NCI-H1105 (cell line): ENCODE measurements at regions not wholly inside any gene's neighbourhood (a gene's known extent, or its start where the extent isn't known, plus 50 kb on each side); places are given as distances from the start of the nearest gene placed in this dataset.
A peak's percentile ranks its signal among the peaks of the same experiment; 100 is the strongest.
"Not testable (repeated sequence)": the region's sequence is repeated elsewhere in the genome, so short reads cannot be mapped to it uniquely, and the experiment has no call there.

Experiments used
- DNase-seq: peaks from one replicate; lab custom pipeline; 2025; lab: John Stamatoyannopoulos, UW

DNA sequence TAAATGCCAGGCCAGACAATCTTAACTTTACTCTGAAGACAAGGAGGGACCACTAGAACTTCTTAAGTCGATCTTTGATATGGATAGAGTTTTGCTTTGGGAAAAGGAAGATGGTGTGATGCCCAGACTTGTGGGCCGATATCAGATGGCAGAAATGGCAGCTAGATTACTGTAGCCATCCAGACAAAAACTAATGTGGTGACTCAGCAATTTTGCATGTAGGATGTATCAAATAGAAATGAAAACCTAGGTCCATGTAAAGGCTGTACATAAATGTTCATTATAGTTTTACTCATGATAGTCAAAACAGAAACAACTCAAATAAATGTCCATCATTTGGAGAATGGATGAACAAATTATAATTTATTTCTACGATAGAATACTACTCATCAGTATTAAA is 121.5 kb downstream of the APIP start:
- no peak for DNase-seq

DNA sequence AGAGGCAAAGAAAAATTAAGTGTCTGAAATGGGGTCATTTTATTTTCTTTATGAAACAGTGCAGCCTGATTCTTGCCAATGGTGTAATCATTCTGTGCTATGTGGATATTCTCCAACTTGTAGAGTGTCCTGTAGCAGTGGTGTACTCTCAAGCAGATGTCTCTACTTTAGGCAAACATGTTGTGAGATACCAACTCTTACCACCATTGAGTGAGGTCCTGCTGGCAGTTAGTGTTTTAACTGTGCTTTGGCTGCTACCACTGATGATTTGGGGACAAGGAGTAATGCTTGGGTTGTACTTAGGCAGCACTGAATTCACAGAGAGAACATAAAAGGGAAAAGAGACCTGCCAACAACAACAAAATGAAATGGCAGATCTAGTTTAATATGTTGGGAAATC is 122.5 kb downstream of the APIP start:
- no peak for DNase-seq

DNA sequence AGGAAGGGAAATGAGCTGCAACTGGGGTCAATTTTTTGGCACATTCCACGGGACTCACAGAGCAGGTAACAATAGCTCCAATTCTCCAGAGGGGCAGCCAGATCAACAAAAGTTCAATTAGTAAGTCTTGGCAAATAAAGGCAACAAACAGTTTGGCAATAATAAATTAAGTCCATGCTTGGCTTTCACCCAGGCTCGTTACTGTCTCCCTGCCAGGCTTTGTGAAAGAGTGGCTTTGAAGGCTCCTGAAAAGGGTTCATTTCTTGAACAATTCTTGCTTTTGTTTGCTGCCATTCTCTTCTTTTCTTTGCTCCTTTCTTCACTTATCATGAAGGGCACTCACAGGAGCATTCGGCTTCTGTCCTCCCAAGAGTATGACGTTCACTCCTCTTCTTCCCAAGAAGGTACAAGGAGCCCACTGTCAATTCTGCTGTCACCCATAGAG is 123.3 kb downstream of the APIP start:
- DNase-seq = peak; percentile 37

DNA sequence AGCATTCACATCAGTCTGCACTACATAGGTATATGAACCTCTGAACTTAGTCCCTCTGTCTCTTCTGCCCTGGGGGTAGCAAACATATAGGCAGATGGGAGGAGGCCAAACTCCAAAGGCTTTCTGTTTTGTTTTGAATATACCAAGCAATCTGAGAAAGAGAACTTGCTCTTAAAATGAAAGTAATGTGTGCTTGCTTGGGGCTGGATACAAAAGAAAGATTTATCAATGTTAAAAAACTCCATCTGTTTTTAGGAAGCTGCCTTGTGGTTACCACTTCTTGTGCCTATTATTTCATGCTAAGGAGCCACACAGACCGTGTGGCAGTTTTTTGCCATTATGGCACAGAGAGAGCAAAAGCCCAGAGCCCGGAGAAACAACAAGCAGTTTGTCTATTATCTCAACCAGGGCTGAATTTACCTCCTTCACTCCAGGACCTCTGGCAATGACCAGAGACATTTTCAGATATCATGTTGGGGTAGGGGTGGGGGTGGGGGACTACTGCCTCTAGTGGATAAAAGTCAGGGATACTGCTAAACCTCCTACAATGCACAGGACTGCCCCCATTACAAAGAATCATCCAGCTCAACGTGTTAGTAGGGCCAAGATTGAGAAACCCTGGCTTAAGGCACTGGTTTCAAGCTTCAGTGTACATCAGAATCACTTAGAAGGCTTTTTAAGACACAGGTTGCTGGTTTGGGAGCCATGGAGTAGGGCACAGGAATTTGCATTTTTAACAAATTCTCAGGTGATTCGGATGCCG is 124.2 kb downstream of the APIP start:
- DNase-seq = no peak

DNA sequence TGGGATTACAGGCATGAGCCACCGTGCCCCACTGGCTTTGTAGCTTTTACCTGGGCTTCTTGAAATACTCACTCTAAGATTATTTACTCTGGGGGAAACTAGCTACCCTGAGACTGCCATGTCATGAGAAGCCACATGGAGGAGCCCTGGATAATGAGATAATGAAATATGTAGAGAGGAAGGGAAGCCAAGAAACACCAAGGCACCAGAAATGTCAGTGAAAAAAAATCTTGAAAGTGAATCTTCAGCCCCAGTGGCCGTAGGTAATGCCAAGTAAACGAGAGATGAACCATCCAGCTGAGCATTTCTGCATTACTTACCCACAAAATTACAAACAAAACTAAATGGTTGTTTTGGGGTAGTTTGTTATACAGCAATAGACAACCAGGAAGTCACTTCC is 125.6 kb downstream of the APIP start:
- no peak for DNase-seq

GRCh38 chr11:34789196-34789834 is 126.9 kb downstream of the APIP start:
- peak; percentile 80 for DNase-seq

- DNase-seq = no peak
Observed at GRCh38 chr11:34788642-34789041, 127.5 kb downstream of the APIP start.

DNA sequence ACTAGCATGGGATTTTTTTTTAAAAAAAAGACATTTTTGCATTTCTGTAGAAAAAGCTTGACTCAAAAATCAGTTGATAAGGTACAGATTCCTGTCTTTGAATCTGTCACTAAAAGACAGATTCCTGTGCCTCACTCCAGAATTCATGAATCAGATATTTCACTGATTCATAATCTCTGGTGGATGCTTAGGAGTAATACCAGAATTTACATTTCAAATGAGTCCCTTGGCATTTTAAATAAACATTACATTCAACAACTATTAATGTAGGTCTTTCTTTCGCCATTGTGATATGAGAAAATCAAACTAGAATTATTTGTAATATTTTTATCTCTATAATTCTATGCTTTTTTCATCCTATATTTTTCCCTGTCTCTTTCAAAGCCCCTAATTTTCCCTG is 128.3 kb downstream of the APIP start:
- no peak for DNase-seq

DNA sequence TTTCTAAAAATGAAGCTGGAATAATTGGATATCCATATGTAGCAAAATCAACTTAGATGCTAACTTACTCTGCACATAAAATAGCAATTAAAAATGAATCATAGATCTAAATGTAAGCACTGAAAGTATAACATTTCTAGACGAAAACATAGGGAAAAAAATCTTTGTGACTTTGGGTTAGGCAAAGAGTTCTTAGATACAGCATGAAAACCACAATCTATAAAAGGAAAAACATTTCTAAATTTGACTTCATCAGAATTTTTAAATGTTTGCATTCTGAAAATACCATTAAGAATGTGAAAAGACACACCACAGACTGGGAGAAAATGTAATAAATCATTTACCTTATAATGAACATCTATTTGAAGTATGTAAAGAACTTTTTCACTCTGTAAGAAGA is 128.8 kb downstream of the APIP start:
- DNase-seq = no peak

DNA sequence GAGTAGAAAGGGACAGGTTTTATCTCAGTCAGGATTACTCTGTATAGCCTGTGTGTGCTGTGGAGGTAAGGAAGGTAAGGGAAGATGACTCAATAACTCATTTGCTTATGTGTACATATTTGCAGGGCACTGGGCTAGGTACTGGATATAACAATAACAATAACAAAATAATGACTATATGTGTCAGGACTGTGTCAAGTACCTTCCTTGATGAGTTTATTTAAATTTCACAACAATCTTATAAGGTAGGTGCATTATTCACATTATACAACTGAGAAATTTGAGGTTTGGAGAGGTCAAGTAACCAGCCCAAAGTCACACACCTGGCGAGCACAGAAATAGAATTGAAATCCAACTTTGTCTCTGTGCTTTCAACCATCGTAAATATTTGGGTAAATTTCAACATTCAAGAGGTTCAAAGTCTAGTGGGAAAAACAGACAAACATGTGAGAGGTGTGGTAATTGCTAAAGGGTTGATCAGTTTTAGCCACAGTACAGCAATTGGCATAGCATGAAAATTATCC is 131.8 kb downstream of the APIP start:
- DNase-seq = no peak

GRCh38 chr11:34783816-34784317 is 132.3 kb downstream of the APIP start:
- DNase-seq = no peak

GRCh38 chr11:34781826-34782225 is 134.4 kb downstream of the APIP start:
- not testable (repeated sequence) for DNase-seq

GRCh38 chr11:34775417-34775888 is 140.7 kb downstream of the APIP start:
- no peak for DNase-seq

GRCh38 chr11:34774604-34775003 is 141.6 kb downstream of the APIP start:
- DNase-seq = no peak

DNA sequence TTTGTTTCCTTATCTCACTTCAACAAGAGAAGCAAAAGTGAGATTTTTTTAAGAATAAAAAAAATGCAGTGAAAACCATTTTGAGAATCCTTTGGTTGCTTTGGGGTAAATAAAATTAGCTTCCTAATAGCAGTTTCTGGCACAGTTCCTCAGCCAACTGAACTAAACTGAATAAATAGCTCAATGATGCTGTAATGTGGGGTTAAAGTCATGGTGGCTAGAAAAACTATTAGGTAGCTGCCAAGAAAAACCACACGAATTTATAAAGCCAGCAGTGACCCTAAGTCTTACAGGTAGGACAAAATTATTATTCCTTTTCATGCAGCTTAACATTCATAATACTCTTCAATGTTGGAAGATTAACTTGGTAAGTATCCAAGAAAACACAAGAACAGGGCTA is 142.4 kb downstream of the APIP start:
- no peak for DNase-seq

DNA sequence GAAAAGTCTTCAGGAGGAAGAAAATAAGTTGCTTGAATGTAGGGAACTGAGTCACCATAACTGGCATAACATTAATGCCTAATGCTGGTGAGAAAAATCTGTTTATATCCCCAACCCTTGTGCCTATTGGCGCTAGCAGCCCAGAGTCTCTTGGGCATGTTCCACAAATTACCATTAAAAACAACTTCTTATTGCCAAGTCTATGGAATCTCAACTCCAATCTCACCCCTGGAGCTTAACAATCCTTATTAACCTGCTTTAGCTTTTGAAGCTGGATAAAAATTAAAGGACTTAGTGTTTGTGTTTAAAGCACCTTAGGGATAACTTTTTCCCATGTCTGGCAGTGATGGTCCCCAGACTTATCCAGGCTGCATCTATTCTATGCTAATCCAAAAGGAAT is 143.0 kb downstream of the APIP start:
- DNase-seq = no peak

DNA sequence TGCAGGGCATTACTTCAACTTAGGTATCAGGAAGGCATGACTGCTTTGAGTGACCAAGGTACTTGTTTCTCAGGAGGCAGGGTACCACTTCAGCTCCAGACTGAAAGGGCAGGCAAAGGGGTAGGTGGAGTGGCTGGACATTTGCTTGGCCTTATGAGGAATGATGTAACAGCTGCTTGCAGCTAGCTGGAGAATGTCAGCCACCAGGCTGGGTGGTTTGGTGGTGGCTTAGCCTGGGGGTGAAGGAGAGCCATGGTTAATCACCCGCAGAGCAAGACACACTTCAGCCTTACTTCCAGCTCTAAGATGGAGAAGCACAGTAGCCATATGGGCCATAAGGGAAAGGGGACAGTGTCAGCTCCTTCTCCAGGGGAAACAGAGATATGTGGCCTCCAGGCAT is 146.1 kb downstream of the APIP start:
- no peak for DNase-seq

GRCh38 chr11:34769224-34769623 is 147.0 kb downstream of the APIP start:
- DNase-seq = no peak

DNA sequence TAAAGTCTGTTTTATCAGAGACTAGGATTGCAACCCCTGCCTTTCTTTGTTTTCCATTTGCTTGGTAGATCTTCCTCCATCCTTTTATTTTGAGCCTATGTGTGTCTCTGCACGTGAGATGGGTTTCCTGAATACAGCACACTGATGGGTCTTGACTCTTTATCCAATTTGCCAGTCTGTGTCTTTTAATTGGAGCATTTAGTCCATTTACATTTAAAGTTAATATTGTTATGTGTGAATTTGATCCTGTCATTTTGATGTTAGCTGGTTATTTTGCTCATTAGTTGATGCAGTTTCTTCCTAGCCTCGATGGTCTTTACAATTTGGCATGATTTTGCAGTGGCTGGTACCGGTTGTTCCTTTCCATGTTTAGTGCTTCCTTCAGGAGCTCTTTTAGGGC is 141.7 kb downstream of the EHF start:
- not testable (repeated sequence) for DNase-seq

DNA sequence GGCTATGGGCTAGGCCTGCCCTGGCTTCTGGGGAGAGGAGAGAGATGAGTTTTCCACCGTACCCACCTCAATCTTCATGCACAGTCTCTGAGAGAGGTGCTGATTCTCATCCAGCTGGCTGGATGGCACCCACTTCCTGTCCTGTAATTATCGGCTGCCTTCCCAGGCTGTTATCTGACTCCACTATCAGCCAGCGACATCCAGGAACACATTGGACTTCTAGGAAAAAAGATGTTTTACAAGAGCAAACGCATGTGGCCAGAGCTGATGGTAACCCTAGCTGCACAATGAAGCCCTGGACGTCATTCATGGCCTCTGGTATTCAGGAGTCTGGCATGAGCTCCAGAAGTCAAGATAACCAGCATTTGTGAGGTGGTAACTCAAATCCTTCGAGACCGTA is 137.4 kb downstream of the EHF start:
- no peak for DNase-seq

DNA sequence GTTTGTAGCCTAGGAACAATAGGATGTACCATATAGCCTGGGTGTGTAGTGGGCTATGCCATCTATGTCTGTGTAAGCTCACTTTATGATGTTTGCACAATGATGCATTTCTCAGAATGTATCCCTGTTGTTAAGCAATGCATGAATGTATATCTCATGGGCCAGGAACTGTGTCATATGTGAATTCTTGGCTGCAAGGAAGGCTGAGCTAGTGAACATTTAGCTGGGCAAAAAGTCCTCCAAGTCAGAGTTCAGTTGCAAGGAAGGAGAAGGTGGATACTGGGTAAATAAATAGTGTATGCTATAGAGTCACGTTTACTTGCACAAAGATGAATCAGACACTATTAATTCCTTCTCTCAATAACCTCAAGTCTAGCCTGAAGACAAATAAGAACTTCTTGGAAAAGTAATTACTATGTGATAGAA is 136.1 kb downstream of the EHF start:
- no peak for DNase-seq

DNA sequence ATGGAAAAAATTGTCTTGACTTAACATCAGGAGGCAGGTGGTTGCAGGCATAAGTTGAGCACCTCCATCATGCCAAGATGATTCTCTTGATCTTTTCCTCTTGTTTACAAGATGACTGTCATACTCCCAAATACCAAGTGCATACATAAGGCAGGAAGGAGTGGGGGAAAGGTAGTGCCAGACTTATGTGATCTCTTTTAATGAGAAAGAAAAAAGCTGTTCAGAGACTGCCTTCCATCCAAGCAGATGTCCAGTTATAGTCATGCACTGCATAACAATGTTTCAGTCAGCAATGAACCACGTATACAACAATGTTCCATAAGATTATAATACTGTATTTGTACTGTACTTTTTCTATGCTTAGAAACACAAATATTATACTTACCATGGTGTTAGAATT is 135.7 kb downstream of the EHF start:
- DNase-seq = no peak

GRCh38 chr11:34755671-34756070 is 134.8 kb downstream of the EHF start:
- no peak for DNase-seq
